ENCODE measurements at regions not wholly inside any gene's neighbourhood (a gene's known extent, or its start where the extent isn't known, plus 50 kb on each side); places are given as distances from the start of the nearest gene placed in this dataset.

GRCh38 chr1:209485751-209486150, 97.8 kb upstream of the CAMK1G start:
- H3K9me3 Mint-ChIP-seq = no peaks in the 10 kb centered on the region
- CTCF ChIA-PET = interaction anchor here (0.9 to 1.7 kb wide), 4 partner anchors 10 to 338 kb away, joined by 3 read pairs; no protein-coding TSS in a partner anchor
- no peak for TF ChIP-seq CTCF (IDR thresholded peaks at IDR 0.05)
- no peaks in the 10 kb centered on the region for H3K27me3 Mint-ChIP-seq
- no peak overlapping the region for H3K4me3 Mint-ChIP-seq
- H3K27ac Mint-ChIP-seq = no peak overlapping the region
- no peaks in the 10 kb centered on the region for H3K36me3 Mint-ChIP-seq (ENCODE audit: low read depth)
- intact Hi-C loops (cut with micrococcal nuclease) = no loop called here
- ATAC-seq (no peak), DNase-seq (no peak)
- peaks cover 5% of the 10 kb centered on the region for H3K4me1 Mint-ChIP-seq (ENCODE audit: low read depth)
- POLR2A ChIA-PET = no interaction called here

- intact Hi-C loops (cut with micrococcal nuclease) = no loop called here
- no peak overlapping the region for H3K27ac Mint-ChIP-seq
Observed at GRCh38 chr1:209486861-209487593, 96.5 kb upstream of the CAMK1G start.

GRCh38 chr1:209490013-209490412, 93.5 kb upstream of the CAMK1G start:
- no peak for ATAC-seq
- no peak for TF ChIP-seq CTCF (IDR thresholded peaks at IDR 0.05)
- POLR2A ChIA-PET = no interaction called here
- Mint-ChIP-seq H3K27ac (no peak overlapping the region), H3K9me3 (peaks cover 2% of the 10 kb centered on the region), H3K27me3 (peaks cover 2% of the 10 kb centered on the region), H3K36me3 (ENCODE audit: low read depth) (no peaks in the 10 kb centered on the region), H3K4me1 (ENCODE audit: low read depth) (no peaks in the 10 kb centered on the region), H3K4me3 (no peak overlapping the region)
- no peak for DNase-seq
- intact Hi-C loops (cut with micrococcal nuclease) = no loop called here
- CTCF ChIA-PET = no interaction called here

More at GRCh38 chr1:209486861-209487593, 96.5 kb upstream of the CAMK1G start:
- Mint-ChIP-seq H3K36me3 (ENCODE audit: low read depth) (no peaks in the 10 kb centered on the region), H3K27me3 (peaks cover 1% of the 10 kb centered on the region), H3K4me3 (no peak overlapping the region), H3K4me1 (ENCODE audit: low read depth) (peaks cover 5% of the 10 kb centered on the region), H3K9me3 (no peaks in the 10 kb centered on the region)
- POLR2A ChIA-PET = no interaction called here
- no peak for ATAC-seq
- CTCF ChIA-PET = interaction anchor here (1.2 to 1.7 kb wide), 2 partner anchors 9 to 15 kb away, joined by 3 read pairs; no protein-coding TSS in a partner anchor
- TF ChIP-seq CTCF (IDR thresholded peaks at IDR 0.05) = no peak
- no peak for DNase-seq

- Mint-ChIP-seq H3K36me3 (ENCODE audit: low read depth) (no peaks in the 10 kb centered on the region), H3K27ac (no peak overlapping the region), H3K4me1 (ENCODE audit: low read depth) (no peaks in the 10 kb centered on the region), H3K27me3 (peaks cover 2% of the 10 kb centered on the region), H3K4me3 (no peak overlapping the region), H3K9me3 (peaks cover 4% of the 10 kb centered on the region)
- ChIA-PET POLR2A (no interaction called here), CTCF (interaction anchor here (1.0 kb wide), 1 partner anchor 156 kb away, joined by 3 read pairs; no protein-coding TSS in a partner anchor)
- intact Hi-C loops (cut with micrococcal nuclease) = no loop called here
- ATAC-seq = no peak
- TF ChIP-seq CTCF (IDR thresholded peaks at IDR 0.05) = no peak
- no peak for DNase-seq
Observed at GRCh38 chr1:209491031-209491430, 92.5 kb upstream of the CAMK1G start.

GRCh38 chr1:209491496-209491895, 92.0 kb upstream of the CAMK1G start:
- no peak for DNase-seq
- Mint-ChIP-seq H3K27ac (no peak overlapping the region), H3K27me3 (peaks cover 2% of the 10 kb centered on the region), H3K36me3 (ENCODE audit: low read depth) (no peaks in the 10 kb centered on the region), H3K4me1 (ENCODE audit: low read depth) (no peaks in the 10 kb centered on the region), H3K4me3 (no peak overlapping the region), H3K9me3 (peaks cover 4% of the 10 kb centered on the region)
- no peak for TF ChIP-seq CTCF (IDR thresholded peaks at IDR 0.05)
- no peak for ATAC-seq
- ChIA-PET POLR2A (no interaction called here), CTCF (interaction anchor here (1.0 kb wide), 1 partner anchor 157 kb away, joined by 3 read pairs; no protein-coding TSS in a partner anchor)
- intact Hi-C loops (cut with micrococcal nuclease) = no loop called here
